H7 (cell line): ENCODE measurements at regions not wholly inside any gene's neighbourhood (a gene's known extent, or its start where the extent isn't known, plus 50 kb on each side); places are given as distances from the start of the nearest gene placed in this dataset.

ENCODE experiments used
- DNase-seq: peaks from one replicate; pipeline ENCODE4 v3.0.0; 2012
- H3K27me3 ChIP-seq: 2 replicates; pipeline ENCODE4 v1.6.0; 2011; ENCODE audit warnings: mild to moderate bottlenecking, low read length; ENCODE audit not compliant: control insufficient read depth, insufficient read depth
- H3K36me3 ChIP-seq: replicated peaks from 2 replicates; pipeline ENCODE4 v1.5.1; 2011; ENCODE audit warnings: low read length; ENCODE audit not compliant: control insufficient read depth, insufficient read depth
- H3K4me3 ChIP-seq: 2 replicates; pipeline ENCODE4 v1.5.1; 2011; ENCODE audit warnings: low read depth, mild to moderate bottlenecking, control low read depth, low read length, moderate library complexity; ENCODE audit not compliant: insufficient read depth

DNA sequence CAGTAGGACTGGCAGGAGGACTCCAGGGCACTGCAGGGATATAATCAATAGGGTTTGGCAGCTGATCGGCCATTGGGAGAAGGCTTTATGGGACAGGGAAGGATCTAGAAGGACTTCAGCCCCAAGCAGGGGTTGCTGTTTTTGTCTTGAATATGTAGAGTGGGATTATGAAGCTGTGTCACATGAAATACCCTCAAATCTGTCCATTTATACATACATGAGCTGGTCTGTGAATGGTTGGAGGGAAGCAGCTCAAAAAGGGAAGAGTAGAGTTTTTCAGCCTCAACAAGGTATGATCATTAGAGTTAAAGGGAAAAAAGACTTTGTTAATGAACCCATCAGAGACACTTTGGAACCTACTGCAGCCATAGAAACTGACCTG lies 98.2 kb upstream of the ZNF217 start:
- H3K36me3 ChIP-seq, result no peaks in the 10 kb centered on the region
- H3K27me3 ChIP-seq, result no peaks in the 10 kb centered on the region
- no peak overlapping the region for H3K4me3 ChIP-seq
- DNase-seq, result no peak

DNA sequence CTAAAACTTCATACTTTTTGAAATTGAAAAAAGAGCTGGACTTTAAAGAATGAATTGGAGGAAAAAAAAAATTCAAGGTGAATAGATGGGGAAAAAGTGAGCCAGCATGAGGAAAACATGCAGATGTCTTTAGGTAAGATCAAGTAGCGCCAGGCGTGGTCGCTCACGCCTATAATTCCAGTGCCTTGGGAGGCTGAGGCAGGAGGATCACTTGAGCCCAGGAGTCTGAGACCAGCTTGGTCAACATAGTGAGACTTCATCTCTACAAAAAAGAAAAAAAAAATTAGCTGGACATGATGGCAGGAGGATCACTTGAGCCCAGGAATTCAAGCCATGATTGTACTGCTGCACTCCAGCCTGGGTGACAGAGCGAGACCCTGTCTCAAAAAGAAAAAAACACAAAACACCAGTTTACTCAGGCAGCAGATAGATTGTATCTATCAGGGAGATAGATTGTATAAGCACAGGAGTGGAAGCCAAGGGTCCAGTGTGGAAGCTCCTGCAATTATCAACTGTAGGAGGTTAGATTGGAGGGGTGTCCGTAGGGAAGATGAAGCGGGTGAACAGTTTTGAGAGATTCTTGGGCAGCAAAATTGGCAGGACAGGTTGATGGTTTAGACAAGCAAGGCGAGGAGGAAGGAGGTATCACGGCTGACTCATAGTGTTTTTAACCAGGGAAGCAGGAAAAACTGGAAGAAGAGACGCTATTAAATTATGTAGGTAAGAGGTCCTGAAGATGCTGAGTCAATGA lies 97.6 kb upstream of the ZNF217 start:
- Histone ChIP-seq H3K36me3 (no peaks in the 10 kb centered on the region), H3K27me3 (no peaks in the 10 kb centered on the region), H3K4me3 (no peak overlapping the region)
- DNase-seq, result no peak

DNA sequence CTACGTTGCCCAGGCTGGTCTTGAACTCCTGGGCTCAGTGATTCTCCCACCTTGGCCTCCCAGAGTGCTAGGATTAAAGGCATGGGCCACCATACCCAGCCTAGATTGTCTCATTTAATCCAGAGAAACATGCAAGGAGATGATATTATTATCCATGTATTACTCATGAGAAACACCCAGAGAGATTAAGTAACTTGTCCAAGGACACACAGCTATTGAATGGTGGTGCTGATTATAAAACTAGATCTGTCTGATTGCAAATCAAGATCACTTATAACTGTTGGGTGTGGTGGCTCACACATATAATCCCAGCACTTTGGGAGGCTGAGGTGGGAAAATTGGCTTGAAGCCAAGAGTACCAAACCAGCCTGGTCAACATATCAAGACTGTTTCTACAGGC lies 94.4 kb upstream of the ZNF217 start:
- no peak for DNase-seq
- Histone ChIP-seq H3K4me3 (no peak overlapping the region), H3K27me3 (no peaks in the 10 kb centered on the region), H3K36me3 (no peaks in the 10 kb centered on the region)

DNA sequence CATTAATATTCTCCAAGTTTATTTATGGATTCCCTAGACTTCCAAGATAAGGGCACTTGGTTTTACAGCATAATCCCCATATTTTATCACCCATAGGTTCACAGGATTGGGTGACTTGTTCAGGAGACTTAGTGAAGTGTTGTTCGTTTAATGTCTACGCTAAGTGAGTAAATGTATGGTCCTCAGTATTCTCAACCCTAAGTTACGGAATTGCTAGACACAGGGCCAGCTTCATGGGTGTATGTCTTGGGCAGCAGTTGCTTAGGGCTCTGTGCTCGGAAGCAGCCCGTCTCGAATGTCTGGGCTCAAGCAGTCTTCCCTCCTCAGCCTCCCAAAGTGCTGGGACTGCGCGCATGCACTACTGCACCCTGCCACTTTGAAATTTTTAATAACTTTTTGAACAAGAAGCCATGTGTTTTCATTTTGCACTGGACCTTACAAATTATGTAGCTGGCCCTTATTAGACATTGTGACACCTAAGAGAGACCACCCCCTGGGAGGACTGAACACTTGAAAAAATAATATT lies 91.5 kb upstream of the ZNF217 start:
- no peak for DNase-seq
- Histone ChIP-seq H3K27me3 (no peaks in the 10 kb centered on the region), H3K4me3 (no peak overlapping the region), H3K36me3 (no peaks in the 10 kb centered on the region)

DNA sequence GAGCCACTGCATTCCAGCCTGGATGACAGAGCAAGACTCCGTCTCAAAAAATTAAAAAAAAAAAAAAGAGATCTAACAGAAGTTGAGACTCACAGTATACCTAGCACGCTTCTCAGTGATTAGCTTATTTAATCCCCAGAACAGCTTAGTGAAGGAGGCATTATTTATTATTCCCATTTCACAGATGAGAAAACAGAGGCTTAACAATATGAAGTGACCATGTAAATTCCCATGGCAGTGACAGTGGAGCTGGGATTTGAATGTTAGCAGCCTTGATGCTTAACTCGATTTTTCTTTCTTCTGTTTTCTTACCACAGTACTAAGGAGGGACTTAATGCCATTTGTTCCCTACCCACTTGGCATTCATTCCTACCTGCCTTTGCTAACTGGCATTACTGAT lies 89.9 kb upstream of the ZNF217 start:
- DNase-seq, result no peak
- H3K4me3 ChIP-seq, result no peak overlapping the region
- no peaks in the 10 kb centered on the region for H3K36me3 ChIP-seq
- no peaks in the 10 kb centered on the region for H3K27me3 ChIP-seq

DNA sequence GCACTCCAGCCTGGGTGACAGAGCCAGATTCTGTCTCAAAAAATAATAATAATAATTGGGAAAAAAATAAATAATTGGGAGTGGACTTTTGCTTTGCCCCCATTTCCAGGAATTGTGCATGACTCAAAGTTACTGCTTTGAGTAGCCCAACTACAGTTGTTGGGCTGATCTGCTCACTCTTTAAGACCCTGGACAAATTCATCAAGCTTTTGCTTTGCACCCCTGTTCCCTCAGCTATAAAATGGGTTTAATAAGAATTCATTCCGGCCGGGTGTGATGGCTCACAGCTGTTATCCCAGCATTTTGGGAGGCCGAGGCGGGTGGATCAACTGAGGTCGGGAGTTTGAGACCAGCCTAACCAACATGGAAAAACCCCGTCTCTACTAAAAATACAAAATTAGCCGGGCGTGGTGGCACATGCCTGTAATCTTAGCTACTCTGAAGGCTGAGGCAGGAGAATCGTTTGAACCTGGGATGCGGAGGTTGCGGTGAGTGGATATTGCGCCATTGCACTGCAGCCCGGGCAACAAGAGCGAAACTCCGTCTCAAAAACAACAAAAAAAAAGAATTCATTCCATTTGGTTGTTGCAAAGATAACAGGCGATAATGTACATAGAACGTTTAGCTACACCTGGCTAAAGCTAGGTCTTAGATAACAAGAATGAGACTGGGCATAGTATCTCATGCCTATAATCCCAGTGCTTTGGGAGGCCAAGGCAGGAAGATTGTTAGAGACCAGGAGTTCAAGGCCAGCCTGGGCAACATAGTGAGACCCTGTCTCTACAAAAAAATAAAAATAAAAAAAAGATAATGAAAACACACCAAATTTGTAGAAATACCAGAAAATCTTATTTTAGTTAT lies 87.9 kb upstream of the ZNF217 start:
- DNase-seq, result no peak
- no peaks in the 10 kb centered on the region for H3K36me3 ChIP-seq
- H3K27me3 ChIP-seq, result no peaks in the 10 kb centered on the region
- no peak overlapping the region for H3K4me3 ChIP-seq

DNA sequence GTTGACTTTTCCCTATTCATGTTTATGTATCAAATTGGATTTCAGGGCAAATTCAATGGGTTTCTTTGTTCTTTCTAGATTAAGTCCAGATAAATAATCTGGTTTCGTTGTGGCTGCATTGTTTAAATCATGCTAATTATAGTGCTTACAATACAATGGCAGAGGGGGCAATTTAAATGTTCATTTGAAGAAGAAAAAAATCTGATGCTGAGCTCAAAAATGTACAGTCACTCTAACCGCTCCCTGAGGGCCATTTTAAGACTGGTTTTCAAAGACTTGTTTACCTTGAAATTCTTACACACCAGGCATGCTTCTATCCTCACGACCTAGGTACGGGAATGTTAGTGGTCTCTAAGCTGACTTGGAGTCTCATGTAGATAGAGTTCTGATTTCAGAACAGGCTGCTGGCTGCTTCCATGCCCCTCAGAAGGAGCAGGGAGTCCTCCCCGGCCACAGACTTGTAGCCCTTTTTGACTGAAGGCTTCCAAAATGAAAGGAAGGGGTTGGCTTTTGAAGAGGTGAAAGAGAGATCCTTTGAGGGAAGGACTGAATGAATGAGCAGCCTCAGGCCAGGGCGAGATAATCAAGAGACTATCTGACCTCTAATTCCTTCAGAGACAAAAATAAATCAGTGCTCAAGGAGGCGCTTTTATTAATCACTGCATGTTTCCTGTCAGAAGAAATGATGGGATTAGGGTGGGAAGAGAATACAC lies 86.1 kb upstream of the ZNF217 start:
- no peaks in the 10 kb centered on the region for H3K27me3 ChIP-seq
- DNase-seq, result no peak

DNA sequence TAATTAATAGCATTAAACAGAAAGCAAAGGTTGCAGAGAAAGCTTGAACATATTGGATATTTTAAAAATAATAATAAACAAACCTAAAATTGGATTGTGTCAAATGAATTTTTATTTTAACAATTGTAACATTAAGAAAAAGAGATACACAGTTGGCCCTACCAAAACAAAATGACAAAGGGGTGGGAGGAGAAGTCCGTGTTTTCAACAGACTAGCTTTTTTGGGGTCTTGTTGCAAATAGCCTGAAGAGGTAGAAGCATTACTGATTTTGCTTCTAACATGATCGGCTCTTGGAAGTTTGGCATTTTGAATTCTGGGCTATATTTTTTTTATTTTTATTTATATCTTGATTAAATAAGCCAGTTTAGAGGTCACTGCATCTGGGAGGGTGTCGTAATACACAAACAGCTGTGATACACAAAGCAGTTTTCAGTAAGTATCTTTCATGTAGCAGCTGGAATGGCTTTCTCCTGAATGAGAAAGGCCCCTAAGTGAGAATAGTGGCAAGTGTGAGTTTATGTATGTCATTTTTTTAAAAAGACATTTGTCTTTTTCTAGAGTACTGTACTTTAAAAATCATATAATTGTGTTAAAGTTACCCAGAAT lies 85.5 kb upstream of the ZNF217 start:
- H3K36me3 ChIP-seq, result no peaks in the 10 kb centered on the region
- H3K4me3 ChIP-seq, result no peak overlapping the region
- DNase-seq, result no peak
- H3K27me3 ChIP-seq, result no peaks in the 10 kb centered on the region

More for the DNA sequence above, 86.1 kb upstream of the ZNF217 start:
- Histone ChIP-seq H3K36me3 (no peaks in the 10 kb centered on the region), H3K4me3 (no peak overlapping the region)

DNA sequence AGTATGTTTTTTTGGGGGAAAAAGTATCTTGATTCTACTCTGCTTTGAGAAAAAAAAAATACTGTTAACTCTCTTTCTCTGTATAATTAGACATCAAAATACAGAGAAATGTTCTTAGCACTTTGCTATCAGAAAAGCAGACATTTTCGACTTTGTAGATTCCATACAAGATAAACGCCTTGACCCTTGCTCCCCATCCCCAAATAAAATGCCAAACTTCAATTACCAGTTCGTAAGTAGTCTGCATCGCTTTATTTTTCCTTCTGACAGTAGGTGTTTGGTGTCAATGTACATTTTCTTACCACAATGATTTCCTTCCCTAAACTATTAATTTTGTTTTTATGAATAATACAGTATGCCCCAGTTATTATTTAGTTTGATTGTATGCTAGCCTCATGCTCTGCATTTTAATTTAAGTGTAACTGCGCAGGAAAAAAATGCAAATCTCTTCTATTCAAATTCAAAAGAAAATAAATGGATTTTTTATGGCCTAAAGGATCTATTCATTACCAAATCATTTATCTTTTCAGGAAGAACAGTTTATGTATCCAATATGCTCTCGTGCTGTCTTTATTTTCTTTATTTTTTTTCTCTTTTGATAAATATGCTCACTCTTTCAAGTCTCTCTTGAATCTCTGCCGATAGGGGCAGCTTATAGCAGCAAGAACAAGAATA lies 84.8 kb upstream of the ZNF217 start:
- no peaks in the 10 kb centered on the region for H3K36me3 ChIP-seq
- DNase-seq, result no peak
- no peak overlapping the region for H3K4me3 ChIP-seq
- no peaks in the 10 kb centered on the region for H3K27me3 ChIP-seq

DNA sequence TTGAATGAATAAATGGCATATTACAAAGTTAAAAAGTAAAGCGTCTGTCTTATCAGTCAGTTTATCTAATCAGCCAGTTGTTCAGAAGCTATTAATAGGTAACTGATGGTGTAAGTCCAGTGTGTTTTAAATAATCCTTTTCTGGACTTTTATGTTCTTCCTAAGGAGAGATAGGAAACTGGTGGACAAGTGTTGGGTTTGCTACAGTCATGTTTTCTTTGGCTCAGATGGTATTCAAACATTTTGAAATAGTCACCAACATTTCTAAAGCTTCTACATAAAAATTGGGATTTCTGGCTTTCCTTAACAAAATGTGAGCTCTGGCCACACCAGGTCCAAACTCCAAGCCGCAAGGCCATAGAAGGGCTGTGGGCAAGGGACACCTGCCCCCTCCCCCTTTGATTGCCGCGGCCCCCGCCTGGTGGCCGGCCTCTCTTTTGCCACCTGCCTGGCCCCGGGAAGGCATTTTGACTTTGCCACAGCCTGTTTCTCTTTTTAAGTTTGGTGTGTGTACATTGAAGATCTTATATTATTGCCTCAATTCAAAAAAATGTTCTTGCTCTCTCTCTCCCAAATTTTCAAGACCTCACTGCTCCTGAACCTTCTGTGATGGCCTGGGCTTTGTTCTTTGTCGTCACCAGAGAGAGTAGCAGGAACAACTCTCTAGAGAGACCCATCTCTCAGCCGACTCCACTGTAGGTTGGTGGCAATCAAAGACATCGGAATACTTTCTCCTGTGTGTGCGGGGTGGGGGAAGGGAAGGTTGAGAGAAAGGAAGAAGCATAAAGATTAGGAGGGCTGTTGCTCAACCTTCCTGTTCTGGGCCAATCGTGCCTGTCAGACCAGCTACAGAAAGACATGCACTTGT lies 84.0 kb upstream of the ZNF217 start:
- no peak overlapping the region for H3K4me3 ChIP-seq
- DNase-seq, result peak; percentile 70
- H3K27me3 ChIP-seq, result no peaks in the 10 kb centered on the region
- H3K36me3 ChIP-seq, result no peaks in the 10 kb centered on the region

DNA sequence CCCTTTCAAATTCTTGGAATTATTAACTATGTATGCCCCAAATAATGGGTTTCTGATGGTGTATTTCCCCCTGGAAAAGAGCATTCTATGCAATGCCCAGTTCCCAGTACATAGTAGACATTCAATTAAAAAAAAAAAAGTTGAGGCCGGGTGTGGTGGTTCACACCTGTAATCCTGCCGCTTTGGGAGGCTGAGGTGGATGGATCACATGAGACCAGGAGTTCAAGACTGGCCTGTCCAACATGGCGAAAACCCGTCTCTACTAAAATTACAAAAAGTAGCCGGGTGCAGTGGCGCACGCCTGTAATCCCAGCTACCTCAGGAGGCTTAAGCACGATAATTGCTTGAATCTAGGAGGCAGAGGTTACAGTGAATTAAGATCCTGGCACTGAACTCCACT lies 83.3 kb upstream of the ZNF217 start:
- Histone ChIP-seq H3K27me3 (no peaks in the 10 kb centered on the region), H3K4me3 (no peak overlapping the region), H3K36me3 (no peaks in the 10 kb centered on the region)
- DNase-seq, result no peak

DNA sequence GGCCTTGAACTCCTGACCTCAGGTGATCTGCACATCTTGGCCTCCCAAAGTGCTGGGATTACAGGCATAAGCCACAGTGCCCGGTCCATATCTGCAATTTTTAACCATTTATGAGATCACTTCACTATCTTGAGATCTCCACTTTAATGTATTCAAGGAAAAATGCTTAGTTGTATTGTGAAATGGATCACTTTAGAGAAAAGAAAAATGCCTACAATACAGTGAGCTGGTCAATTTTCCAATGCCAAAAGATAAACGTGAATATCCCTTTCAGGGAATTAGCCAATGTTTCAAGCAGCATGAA lies 82.8 kb upstream of the ZNF217 start:
- no peak for DNase-seq
- H3K27me3 ChIP-seq, result no peaks in the 10 kb centered on the region
- H3K36me3 ChIP-seq, result no peaks in the 10 kb centered on the region
- no peak overlapping the region for H3K4me3 ChIP-seq

DNA sequence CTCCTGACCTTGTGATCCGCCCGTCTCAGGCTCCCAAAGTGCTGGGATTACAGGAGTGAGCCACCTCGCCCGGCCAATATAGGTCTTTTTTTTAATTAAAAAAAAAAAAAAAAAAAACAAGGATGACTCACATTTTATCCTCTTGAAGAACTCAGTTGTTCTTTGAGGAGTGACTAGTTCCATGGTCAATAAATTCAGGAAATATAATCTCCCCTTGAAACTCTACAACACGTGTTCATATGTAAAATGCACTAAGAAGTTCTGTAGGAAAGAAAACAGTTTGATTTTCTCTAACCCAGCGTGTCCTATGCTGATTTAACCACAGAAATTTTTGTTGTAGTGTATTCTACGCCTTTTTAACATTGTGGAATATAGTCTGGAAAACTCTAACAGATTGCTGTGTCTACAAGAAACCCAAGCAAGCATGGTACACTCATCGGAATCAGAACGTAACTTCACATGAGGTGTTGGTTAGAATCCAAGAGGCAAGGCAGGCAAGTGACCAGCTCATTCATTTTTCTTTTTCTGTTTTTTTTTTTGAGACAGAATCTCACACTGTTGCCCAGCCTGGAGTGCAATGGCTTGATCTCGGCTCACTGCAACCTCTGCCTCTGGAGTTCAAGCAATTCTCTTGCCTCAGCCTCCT lies 79.0 kb upstream of the ZNF217 start:
- no peaks in the 10 kb centered on the region for H3K27me3 ChIP-seq
- H3K36me3 ChIP-seq, result no peaks in the 10 kb centered on the region
- DNase-seq, result no peak
- H3K4me3 ChIP-seq, result no peak overlapping the region
